Hepatocyte (in vitro differentiated cells): ENCODE measurements at regions not wholly inside any gene's neighbourhood (a gene's known extent, or its start where the extent isn't known, plus 50 kb on each side); places are given as distances from the start of the nearest gene placed in this dataset.
"Not testable (repeated sequence)": the region's sequence is repeated elsewhere in the genome, so short reads cannot be mapped to it uniquely, and the experiment has no call there.

Experiments used
- DNase-seq: peaks from one replicate; pipeline ENCODE4 v3.0.0-alpha.2; 2016; ENCODE audit warnings: low spot score
- H2AFZ ChIP-seq: fragments of 200-600 bp; sonication (generic); 2 replicates; pipeline ENCODE4 v1.6.0; 2016; ENCODE audit warnings: antibody characterized with exemption, mild to moderate bottlenecking
- H3K27ac ChIP-seq: fragments of 200-600 bp; sonication (generic); 2 replicates; pipeline ENCODE4 v1.5.1; 2016; ENCODE audit warnings: mild to moderate bottlenecking
- H3K27me3 ChIP-seq: fragments of 200-600 bp; sonication (generic); 2 replicates; pipeline ENCODE4 v1.6.1; 2016
- H3K36me3 ChIP-seq: fragments of 200-600 bp; sonication (generic); replicated peaks from 2 replicates; pipeline ENCODE4 v1.5.1; 2016; ENCODE audit warnings: low read depth; ENCODE audit not compliant: insufficient read depth
- H3K4me1 ChIP-seq: fragments of 200-600 bp; sonication (generic); 2 replicates; pipeline ENCODE4 v1.5.1; 2016; ENCODE audit warnings: mild to moderate bottlenecking, moderate library complexity; ENCODE audit not compliant: insufficient read depth
- H3K4me2 ChIP-seq: fragments of 200-600 bp; sonication (generic); 2 replicates; pipeline ENCODE4 v1.6.0; 2016
- H3K4me3 ChIP-seq: fragments of 200-600 bp; sonication (generic); 2 replicates; pipeline ENCODE4 v1.5.1; 2016; ENCODE audit warnings: mild to moderate bottlenecking
- H3K79me2 ChIP-seq: fragments of 200-600 bp; sonication (generic); 2 replicates; pipeline ENCODE4 v1.6.0; 2017; ENCODE audit warnings: mild to moderate bottlenecking
- H3K9me2 ChIP-seq: fragments of 200-600 bp; sonication (generic); replicated peaks from 2 replicates; pipeline ENCODE4 v1.6.0; 2017; ENCODE audit warnings: mild to moderate bottlenecking; ENCODE audit not compliant: insufficient read depth
- H3K9me3 ChIP-seq: fragments of 200-600 bp; sonication (generic); 2 replicates; pipeline ENCODE4 v1.5.1; 2016; ENCODE audit warnings: low read depth, mild to moderate bottlenecking
- H4K20me1 ChIP-seq: fragments of 200-600 bp; sonication (generic); 2 replicates; pipeline ENCODE4 v1.6.0; 2016; ENCODE audit warnings: mild to moderate bottlenecking; ENCODE audit not compliant: insufficient read depth, poor library complexity, severe bottlenecking
- EZH2 ChIP-seq: fragments of 200-600 bp; sonication (generic); IDR thresholded peaks from 2 replicates; pipeline ENCODE4 v1.6.1; 2016; ENCODE audit warnings: antibody characterized with exemption, mild to moderate bottlenecking, borderline replicate concordance
- EZH2phosphoT487 ChIP-seq: fragments of 200-600 bp; sonication (generic); IDR thresholded peaks from one replicate; pipeline ENCODE4 v1.6.1; 2018; ENCODE audit warnings: antibody characterized with exemption, mild to moderate bottlenecking, low read depth, moderate library complexity; ENCODE audit not compliant: unreplicated experiment, severe bottlenecking
- WGBS: methylation state at CpG from one replicate; pipeline ENCODE4 v1.1.6; 2016; ENCODE audit warnings: low lambda C conversion rate; ENCODE audit errors: missing lambda C conversion rate; 5-methylcytosine and 5-hydroxymethylcytosine counted together
- TF ChIP-seq, protein P1 (sequence below): fragments of 200-600 bp; sonication (generic); IDR thresholded peaks from 2 replicates; pipeline ENCODE4 v1.5.1; 2016; ENCODE audit warnings: antibody characterized with exemption, mild to moderate bottlenecking; ENCODE audit not compliant: poor library complexity

DNA sequence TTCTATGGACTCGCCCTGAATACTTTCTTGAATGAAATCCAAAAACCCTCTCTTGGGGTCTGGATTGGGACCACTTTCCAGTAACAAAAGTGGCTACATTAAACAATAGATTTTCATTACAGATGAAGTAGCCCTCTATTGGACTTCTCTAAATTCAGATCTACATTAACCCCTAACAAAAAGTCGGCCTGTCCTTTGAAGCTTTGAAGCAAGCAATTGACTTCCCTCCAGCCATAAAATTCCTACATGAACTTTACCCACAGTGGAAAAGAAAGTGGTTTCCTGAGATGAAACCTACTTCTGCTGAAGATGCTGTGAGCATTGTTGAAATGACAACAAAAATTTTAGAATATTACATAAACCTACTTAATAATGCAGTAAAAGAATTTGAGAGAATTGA is 967.1 kb upstream of the ROBO1 start:
- Histone ChIP-seq H3K4me1 (peaks cover 10% of the 10 kb centered on the region), H4K20me1 (no peaks in the 10 kb centered on the region), H3K4me3 (no peak overlapping the region), H3K36me3 (no peaks in the 10 kb centered on the region), H3K27me3 (no peaks in the 10 kb centered on the region), H3K9me2 (no peaks in the 10 kb centered on the region), H3K9me3 (no peaks in the 10 kb centered on the region), H2AFZ (no peak overlapping the region), H3K27ac (peak overlapping the region; percentile 95), H3K79me2 (no peaks in the 10 kb centered on the region), H3K4me2 (peak overlapping the region; percentile 55)
- WGBS = 89% methylated on average over 2 of the region's 2 CpGs
- DNase-seq = peak; percentile 8
- no peak for TF ChIP-seq EZH2
- TF ChIP-seq, protein P1, sequence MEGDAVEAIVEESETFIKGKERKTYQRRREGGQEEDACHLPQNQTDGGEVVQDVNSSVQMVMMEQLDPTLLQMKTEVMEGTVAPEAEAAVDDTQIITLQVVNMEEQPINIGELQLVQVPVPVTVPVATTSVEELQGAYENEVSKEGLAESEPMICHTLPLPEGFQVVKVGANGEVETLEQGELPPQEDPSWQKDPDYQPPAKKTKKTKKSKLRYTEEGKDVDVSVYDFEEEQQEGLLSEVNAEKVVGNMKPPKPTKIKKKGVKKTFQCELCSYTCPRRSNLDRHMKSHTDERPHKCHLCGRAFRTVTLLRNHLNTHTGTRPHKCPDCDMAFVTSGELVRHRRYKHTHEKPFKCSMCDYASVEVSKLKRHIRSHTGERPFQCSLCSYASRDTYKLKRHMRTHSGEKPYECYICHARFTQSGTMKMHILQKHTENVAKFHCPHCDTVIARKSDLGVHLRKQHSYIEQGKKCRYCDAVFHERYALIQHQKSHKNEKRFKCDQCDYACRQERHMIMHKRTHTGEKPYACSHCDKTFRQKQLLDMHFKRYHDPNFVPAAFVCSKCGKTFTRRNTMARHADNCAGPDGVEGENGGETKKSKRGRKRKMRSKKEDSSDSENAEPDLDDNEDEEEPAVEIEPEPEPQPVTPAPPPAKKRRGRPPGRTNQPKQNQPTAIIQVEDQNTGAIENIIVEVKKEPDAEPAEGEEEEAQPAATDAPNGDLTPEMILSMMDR = no peak
- no peak for TF ChIP-seq EZH2phosphoT487

DNA sequence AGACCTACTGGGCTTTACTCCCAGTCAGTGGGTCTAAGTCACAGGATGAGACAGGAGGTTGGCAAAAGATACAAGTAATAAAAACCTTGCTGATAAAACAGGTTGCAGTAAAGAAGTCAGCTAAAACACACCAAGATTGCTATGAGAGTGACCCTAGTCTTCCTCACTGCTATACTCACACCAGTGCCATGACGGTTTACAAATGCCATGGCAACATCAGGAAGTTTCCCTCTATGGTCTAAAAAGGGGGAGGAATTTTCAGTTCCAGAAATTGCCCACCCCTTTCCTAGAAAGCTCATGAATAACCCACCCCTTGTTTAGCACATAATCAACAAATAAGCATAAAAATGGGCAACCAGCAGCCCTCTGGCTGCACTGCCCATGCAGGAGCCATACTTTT is 966.7 kb upstream of the ROBO1 start:
- no peak overlapping the region for H2AFZ ChIP-seq
- no peak for DNase-seq
- H3K9me3 ChIP-seq = no peaks in the 10 kb centered on the region
- H3K79me2 ChIP-seq = no peaks in the 10 kb centered on the region
- peaks cover 10% of the 10 kb centered on the region for H3K4me1 ChIP-seq
- H3K9me2 ChIP-seq = no peaks in the 10 kb centered on the region
- H3K27ac ChIP-seq = peak overlapping the region; percentile 95
- no peaks in the 10 kb centered on the region for H3K27me3 ChIP-seq
- peak overlapping the region; percentile 55 for H3K4me2 ChIP-seq
- TF ChIP-seq EZH2phosphoT487 (no peak), EZH2 (no peak)
- TF ChIP-seq, protein P1 = no peak
- WGBS = 100% methylated on average over 1 of the region's 1 CpG
- no peak overlapping the region for H3K4me3 ChIP-seq
- H4K20me1 ChIP-seq = no peaks in the 10 kb centered on the region
- H3K36me3 ChIP-seq = no peaks in the 10 kb centered on the region

DNA sequence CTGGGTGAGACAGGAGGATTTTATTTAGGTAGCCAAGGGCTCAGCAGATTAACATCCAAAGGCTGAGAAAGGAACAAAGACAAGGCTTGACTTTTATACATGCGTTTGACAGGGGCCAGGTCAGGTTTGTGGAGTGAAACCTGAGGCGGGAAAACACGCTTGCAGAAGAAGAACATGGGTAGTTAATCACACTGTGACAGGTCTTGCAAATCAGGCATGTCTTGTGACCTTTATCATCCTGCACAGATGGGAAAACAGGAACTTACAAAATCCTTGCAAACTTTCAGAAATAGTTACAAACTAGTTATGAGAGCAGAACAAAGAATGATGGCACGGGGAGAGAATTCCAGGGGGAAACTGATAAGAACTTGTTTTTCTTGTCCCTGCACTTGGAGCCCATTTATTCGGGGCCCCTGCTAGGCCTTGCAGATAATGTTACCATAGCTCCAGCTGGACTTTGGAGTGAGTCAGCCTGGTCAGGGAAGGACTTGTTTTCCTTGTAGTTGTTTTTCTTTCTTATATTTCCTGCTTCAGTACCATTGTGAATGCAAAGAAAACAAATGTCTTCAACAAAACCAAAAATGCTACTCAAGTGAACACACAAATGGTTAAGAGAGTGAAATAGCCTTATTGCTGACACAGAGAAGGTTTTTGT is 965.9 kb upstream of the ROBO1 start:
- Histone ChIP-seq H3K79me2 (no peaks in the 10 kb centered on the region), H3K27me3 (no peaks in the 10 kb centered on the region), H3K9me2 (no peaks in the 10 kb centered on the region), H4K20me1 (no peaks in the 10 kb centered on the region), H3K4me1 (peaks cover 10% of the 10 kb centered on the region), H3K4me3 (no peak overlapping the region), H3K9me3 (no peaks in the 10 kb centered on the region), H3K27ac (peak overlapping the region; percentile 95), H2AFZ (no peak overlapping the region), H3K36me3 (no peaks in the 10 kb centered on the region), H3K4me2 (peak overlapping the region; percentile 55)
- 22% methylated on average over 5 of the region's 5 CpGs for WGBS
- peak; percentile 82 for DNase-seq
- no peak for TF ChIP-seq EZH2phosphoT487
- TF ChIP-seq EZH2 = no peak
- TF ChIP-seq, protein P1 = no peak

DNA sequence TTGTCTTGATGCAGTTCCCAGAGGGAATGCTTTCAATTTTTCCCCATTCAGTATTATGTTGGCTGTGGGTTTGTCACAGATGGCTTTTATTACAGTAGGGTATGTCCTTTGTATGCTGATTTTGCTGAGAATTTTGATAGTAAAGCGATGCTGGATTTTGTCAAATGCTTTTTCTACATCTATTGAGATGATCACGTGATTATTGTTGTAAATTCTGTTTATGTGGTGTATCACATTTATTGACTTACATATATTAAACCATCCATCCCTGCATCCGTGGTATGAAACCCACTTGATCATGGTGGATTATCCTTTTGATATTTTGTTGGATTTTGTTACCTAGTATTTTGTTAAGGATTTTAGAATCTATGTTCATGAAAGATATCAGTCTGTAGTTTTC is 959.8 kb upstream of the ROBO1 start:
- not testable (repeated sequence) for H3K27me3 ChIP-seq, H3K9me2 ChIP-seq, H3K79me2 ChIP-seq, H3K9me3 ChIP-seq, H3K36me3 ChIP-seq, H4K20me1 ChIP-seq, H2AFZ ChIP-seq, DNase-seq, H3K4me3 ChIP-seq, H3K4me2 ChIP-seq, H3K27ac ChIP-seq, H3K4me1 ChIP-seq
- 89% methylated on average over 3 of the region's 3 CpGs for WGBS

DNA sequence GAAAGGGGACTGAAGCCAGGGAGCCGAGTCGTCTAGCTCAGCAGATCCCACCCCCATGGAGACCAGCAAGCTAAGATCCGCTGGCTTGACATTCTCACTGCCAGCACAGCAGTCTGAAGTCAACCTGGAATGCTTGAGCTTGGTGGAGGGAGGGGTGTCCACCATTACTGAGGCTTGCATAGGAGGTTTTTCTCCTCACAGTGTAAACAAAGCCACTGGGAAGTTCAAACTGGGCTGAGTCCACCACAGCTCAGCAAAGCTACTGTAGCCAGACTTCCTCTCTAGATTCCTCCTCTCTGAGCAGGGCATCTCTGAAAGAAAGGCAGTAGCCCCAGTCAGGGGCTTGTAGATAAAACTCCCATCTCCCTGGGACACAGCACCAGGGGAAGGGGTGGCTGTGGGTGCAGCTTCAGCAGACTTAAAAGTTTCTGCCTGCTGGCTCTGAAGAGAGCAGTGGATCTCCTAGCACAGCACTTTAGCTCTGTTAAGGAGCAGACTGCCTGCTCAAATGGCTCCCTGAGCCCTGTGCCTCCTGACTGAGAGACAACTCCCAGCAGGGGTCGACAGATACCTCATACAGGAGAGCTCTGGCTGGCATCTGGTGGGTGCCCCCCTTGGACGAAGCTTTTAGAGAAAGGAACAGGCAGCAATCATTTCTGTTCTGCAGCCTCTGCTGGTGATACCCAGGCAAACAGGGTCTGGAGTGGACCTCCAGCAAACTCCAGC is 942.0 kb upstream of the ROBO1 start:
- H2AFZ ChIP-seq, H3K4me1 ChIP-seq, H3K27me3 ChIP-seq, H3K79me2 ChIP-seq, H3K9me2 ChIP-seq, H3K36me3 ChIP-seq, H3K4me3 ChIP-seq, H3K9me3 ChIP-seq, DNase-seq, H3K4me2 ChIP-seq, H3K27ac ChIP-seq, H4K20me1 ChIP-seq: not testable (repeated sequence)
- WGBS = 87% methylated on average over 5 of the region's 5 CpGs
